GM12891 (cell line): ENCODE measurements at regions not wholly inside any gene's neighbourhood (a gene's known extent, or its start where the extent isn't known, plus 50 kb on each side); places are given as distances from the start of the nearest gene placed in this dataset.
"Not testable (repeated sequence)": the region's sequence is repeated elsewhere in the genome, so short reads cannot be mapped to it uniquely, and the experiment has no call there.

ENCODE experiments used
- DNase-seq: peaks from one replicate; pipeline ENCODE4 v3.0.0; 2011; ENCODE audit warnings: low spot score; ENCODE audit not compliant: insufficient read length
- FAIRE-seq: peaks from 2 replicates; lab custom pipeline; 2011; peaks lifted over from hg19 to GRCh38; lab: Jason Lieb, UNC
- PAX5 ChIP-seq: IDR thresholded peaks from 2 replicates; pipeline ENCODE4 v1.6.1; 2011; ENCODE audit warnings: low read length, moderate library complexity, mild to moderate bottlenecking; ENCODE audit not compliant: insufficient read depth, severe bottlenecking
- POLR2A ChIP-seq: IDR thresholded peaks from 2 replicates; pipeline ENCODE4 v1.6.1; 2011; ENCODE audit warnings: low read depth, low read length, control low read depth
- POLR2AphosphoS5 ChIP-seq: IDR thresholded peaks from 2 replicates; pipeline ENCODE4 v1.6.1; 2011; ENCODE audit warnings: low read depth, low read length, control low read depth
- POU2F2 ChIP-seq: IDR thresholded peaks from 2 replicates; pipeline ENCODE4 v1.6.1; 2011; ENCODE audit warnings: low read depth, mild to moderate bottlenecking, control low read depth, low read length, moderate library complexity
- SPI1 ChIP-seq: IDR thresholded peaks from 2 replicates; pipeline ENCODE4 v1.6.1; 2011; ENCODE audit warnings: low read depth, low read length, control low read depth
- TAF1 ChIP-seq: IDR thresholded peaks from 2 replicates; pipeline ENCODE4 v1.6.1; 2011; ENCODE audit warnings: low read depth, low read length, control low read depth

- TF ChIP-seq SPI1 (no peak), PAX5 (no peak), POLR2AphosphoS5 (no peak), POLR2A (no peak), POU2F2 (no peak), TAF1 (no peak)
- DNase-seq (no peak), FAIRE-seq (no peak)
Observed at GRCh38 chr12:107179871-107180270, 86.5 kb upstream of the CRY1 start.

GRCh38 chr12:107180272-107180671 is 86.9 kb upstream of the CRY1 start:
- no peak for TF ChIP-seq POLR2AphosphoS5
- no peak for TF ChIP-seq PAX5
- no peak for TF ChIP-seq POU2F2
- no peak for TF ChIP-seq SPI1
- TF ChIP-seq POLR2A = no peak
- no peak for TF ChIP-seq TAF1
- DNase-seq = no peak
- FAIRE-seq = no peak

- FAIRE-seq = no peak
- TF ChIP-seq SPI1 (no peak), POLR2A (no peak), POU2F2 (no peak), PAX5 (no peak), POLR2AphosphoS5 (no peak), TAF1 (no peak)
- no peak for DNase-seq
Observed at GRCh38 chr12:107184359-107184930, 91.1 kb upstream of the CRY1 start.

GRCh38 chr12:107196681-107197080 is 103.3 kb upstream of the CRY1 start:
- DNase-seq (no peak), FAIRE-seq (no peak)
- TF ChIP-seq POLR2A (no peak), PAX5 (no peak), POU2F2 (no peak), POLR2AphosphoS5 (no peak), SPI1 (no peak), TAF1 (no peak)

- DNase-seq (no peak), FAIRE-seq (no peak)
- TF ChIP-seq POLR2AphosphoS5 = no peak
- TF ChIP-seq PAX5 = no peak
Observed at GRCh38 chr12:107200394-107200793, 107.0 kb upstream of the CRY1 start.

- FAIRE-seq = no peak
- DNase-seq = no peak
- TF ChIP-seq POLR2A (no peak), PAX5 (no peak), POU2F2 (no peak), TAF1 (no peak), POLR2AphosphoS5 (no peak), SPI1 (no peak)
Observed at GRCh38 chr12:107207931-107208525, 114.7 kb upstream of the CRY1 start.

GRCh38 chr12:107209700-107210099 is 116.4 kb upstream of the CRY1 start:
- not testable (repeated sequence) for DNase-seq, FAIRE-seq

GRCh38 chr12:107214373-107214773 is 121.0 kb upstream of the CRY1 start:
- not testable (repeated sequence) for FAIRE-seq, DNase-seq

- not testable (repeated sequence) for FAIRE-seq, DNase-seq
Observed at GRCh38 chr12:107216411-107216810, 123.1 kb upstream of the CRY1 start.

- DNase-seq (no peak), FAIRE-seq (no peak)
- TF ChIP-seq PAX5 (no peak), SPI1 (no peak), TAF1 (no peak), POLR2AphosphoS5 (no peak), POLR2A (no peak)
Observed at GRCh38 chr12:107219301-107219700, 126.0 kb upstream of the CRY1 start.

GRCh38 chr12:107221913-107222312 is 128.6 kb upstream of the CRY1 start:
- no peak for FAIRE-seq
- DNase-seq = no peak
- TF ChIP-seq SPI1 = no peak
- TF ChIP-seq POU2F2 = no peak
- TF ChIP-seq PAX5 = no peak
- TF ChIP-seq POLR2AphosphoS5 = no peak
- no peak for TF ChIP-seq TAF1
- no peak for TF ChIP-seq POLR2A
